ENCODE measurements at regions not wholly inside any gene's neighbourhood (a gene's known extent, or its start where the extent isn't known, plus 50 kb on each side); places are given as distances from the start of the nearest gene placed in this dataset.

- Histone ChIP-seq H3K9me3 (ENCODE audit: control insufficient read depth, insufficient read depth, low read depth, low read length) (no peaks in the 10 kb centered on the region), H3K4me3 (replicated peaks in 1 of 4; ENCODE audit: control extremely low read depth in 1 of 4, insufficient read depth in 1 of 4, low read depth in 3 of 4, low read length in 4 of 4) (no peak overlapping the region), H3K27ac (ENCODE audit: insufficient read depth, low read length) (no peak overlapping the region), H3K4me1 (ENCODE audit: control insufficient read depth, extremely low read depth, insufficient read depth, low read length) (peaks cover 2% of the 10 kb centered on the region), H4K20me1 (ENCODE audit: control insufficient read depth, extremely low read depth, insufficient read depth, low read length) (no peaks in the 10 kb centered on the region), H3K4me2 (ENCODE audit: extremely low read depth, insufficient read depth, low read length) (no peak overlapping the region), H3K9ac (ENCODE audit: insufficient read depth, low read length) (no peak overlapping the region), H2AFZ (ENCODE audit: low read length) (no peak overlapping the region), H3K27me3 (ENCODE audit: control insufficient read depth, insufficient read depth, low read length) (no peaks in the 10 kb centered on the region), H3K79me2 (ENCODE audit: control insufficient read depth, insufficient read depth, low read length) (no peaks in the 10 kb centered on the region), H3K36me3 (ENCODE audit: control insufficient read depth, insufficient read depth, low read length) (no peaks in the 10 kb centered on the region)
- no peak for DNase-seq (ENCODE audit: low read depth in 2 of 2)
- TF ChIP-seq EZH2 (IDR thresholded peaks at IDR 0.05; ENCODE audit: low read length, missing control alignments) = no peak
- TF ChIP-seq CTCF (conservative IDR thresholded peaks at IDR 0.05 in 1 of 2, IDR thresholded peaks at IDR 0.05 in 1 of 2; ENCODE audit: low read depth in 1 of 2, low read length in 2 of 2) = no peak
These were observed 368.8 kb upstream of the ZMIZ1 start for GRCh38 chr10:78699971-78700370.

GRCh38 chr10:78700413-78700812 lies 368.4 kb upstream of the ZMIZ1 start:
- Histone ChIP-seq H3K79me2 (ENCODE audit: control insufficient read depth, insufficient read depth, low read length) (no peaks in the 10 kb centered on the region), H3K4me3 (replicated peaks in 1 of 4; ENCODE audit: control extremely low read depth in 1 of 4, insufficient read depth in 1 of 4, low read depth in 3 of 4, low read length in 4 of 4) (no peak overlapping the region), H3K4me1 (ENCODE audit: control insufficient read depth, extremely low read depth, insufficient read depth, low read length) (peaks cover 2% of the 10 kb centered on the region), H3K9me3 (ENCODE audit: control insufficient read depth, insufficient read depth, low read depth, low read length) (no peaks in the 10 kb centered on the region), H3K36me3 (ENCODE audit: control insufficient read depth, insufficient read depth, low read length) (no peaks in the 10 kb centered on the region), H3K27me3 (ENCODE audit: control insufficient read depth, insufficient read depth, low read length) (no peaks in the 10 kb centered on the region), H4K20me1 (ENCODE audit: control insufficient read depth, extremely low read depth, insufficient read depth, low read length) (no peaks in the 10 kb centered on the region), H2AFZ (ENCODE audit: low read length) (no peak overlapping the region), H3K4me2 (ENCODE audit: extremely low read depth, insufficient read depth, low read length) (no peak overlapping the region), H3K27ac (ENCODE audit: insufficient read depth, low read length) (no peak overlapping the region), H3K9ac (ENCODE audit: insufficient read depth, low read length) (no peak overlapping the region)
- TF ChIP-seq EZH2 (IDR thresholded peaks at IDR 0.05; ENCODE audit: low read length, missing control alignments) (no peak), CTCF (conservative IDR thresholded peaks at IDR 0.05 in 1 of 2, IDR thresholded peaks at IDR 0.05 in 1 of 2; ENCODE audit: low read depth in 1 of 2, low read length in 2 of 2) (no peak)
- no peak for DNase-seq (ENCODE audit: low read depth in 2 of 2)

DNA sequence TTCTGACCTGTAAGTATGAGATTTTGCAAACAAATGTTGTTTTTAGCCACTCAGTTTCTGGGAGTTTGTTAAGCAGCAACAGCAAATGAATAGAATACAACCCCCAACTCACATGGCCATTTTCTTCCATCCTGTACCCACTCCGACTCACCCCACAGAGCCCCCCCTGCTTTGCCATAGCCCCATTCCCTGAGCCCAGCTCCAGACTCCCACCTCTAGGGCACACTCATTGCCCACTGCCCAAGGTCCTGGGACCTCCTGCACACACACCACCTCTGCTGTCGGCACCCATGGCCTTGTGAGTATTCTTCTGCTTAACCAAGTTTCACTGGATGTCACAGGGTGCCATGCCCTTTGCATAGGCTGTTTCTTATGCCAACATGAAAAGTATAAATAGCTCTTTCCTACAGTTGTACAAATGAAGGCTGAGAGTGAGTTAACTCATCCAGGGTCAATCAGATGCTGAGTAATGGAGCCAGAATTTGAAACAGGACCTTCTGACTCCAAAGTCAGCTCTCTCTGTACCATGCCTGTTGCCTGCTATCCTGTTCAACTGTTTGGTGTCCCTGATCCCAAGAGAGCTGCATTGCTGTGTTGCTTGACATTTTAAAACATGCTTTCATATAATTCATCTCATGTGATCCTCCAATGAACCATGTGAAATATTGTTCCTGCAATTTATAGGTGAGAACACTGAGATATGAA lies 367.8 kb upstream of the ZMIZ1 start:
- Histone ChIP-seq H3K36me3 (ENCODE audit: control insufficient read depth, insufficient read depth, low read length) (no peaks in the 10 kb centered on the region), H3K9me3 (ENCODE audit: control insufficient read depth, insufficient read depth, low read depth, low read length) (no peaks in the 10 kb centered on the region), H4K20me1 (ENCODE audit: control insufficient read depth, extremely low read depth, insufficient read depth, low read length) (no peaks in the 10 kb centered on the region), H3K27ac (ENCODE audit: insufficient read depth, low read length) (no peak overlapping the region), H3K4me2 (ENCODE audit: extremely low read depth, insufficient read depth, low read length) (no peak overlapping the region), H3K27me3 (ENCODE audit: control insufficient read depth, insufficient read depth, low read length) (no peaks in the 10 kb centered on the region), H2AFZ (ENCODE audit: low read length) (no peak overlapping the region), H3K9ac (ENCODE audit: insufficient read depth, low read length) (no peak overlapping the region), H3K4me3 (replicated peaks in 1 of 4; ENCODE audit: control extremely low read depth in 1 of 4, insufficient read depth in 1 of 4, low read depth in 3 of 4, low read length in 4 of 4) (no peak overlapping the region), H3K4me1 (ENCODE audit: control insufficient read depth, extremely low read depth, insufficient read depth, low read length) (peaks cover 2% of the 10 kb centered on the region), H3K79me2 (ENCODE audit: control insufficient read depth, insufficient read depth, low read length) (no peaks in the 10 kb centered on the region)
- DNase-seq (ENCODE audit: low read depth in 2 of 2) = no peak
- no peak for TF ChIP-seq CTCF (conservative IDR thresholded peaks at IDR 0.05 in 1 of 2, IDR thresholded peaks at IDR 0.05 in 1 of 2; ENCODE audit: low read depth in 1 of 2, low read length in 2 of 2)
- TF ChIP-seq EZH2 (IDR thresholded peaks at IDR 0.05; ENCODE audit: low read length, missing control alignments) = no peak
